Osteoblast (primary cell): ENCODE measurements at regions not wholly inside any gene's neighbourhood (a gene's known extent, or its start where the extent isn't known, plus 50 kb on each side); places are given as distances from the start of the nearest gene placed in this dataset.

Experiments
- DNase-seq: peaks from one replicate; pipeline ENCODE4 v3.0.0; 2011; ENCODE audit warnings: low spot score, mixed read lengths; ENCODE audit not compliant: insufficient read length; ENCODE audit errors: missing footprints
- H2AFZ ChIP-seq: 2 replicates; pipeline ENCODE4 v1.6.0; 2011; ENCODE audit warnings: mild to moderate bottlenecking, low read length
- H3K27ac ChIP-seq: 2 replicates; pipeline ENCODE4 v1.5.1; 2011; ENCODE audit warnings: mild to moderate bottlenecking, low read depth, low read length, moderate library complexity
- H3K27me3 ChIP-seq: 2 replicates; pipeline ENCODE4 v1.6.0; 2012; ENCODE audit warnings: mild to moderate bottlenecking, control low read depth, inconsistent platforms, low read length, moderate library complexity; ENCODE audit not compliant: insufficient read depth
- H3K36me3 ChIP-seq: 2 replicates; pipeline ENCODE4 v1.5.1; 2011; ENCODE audit warnings: mild to moderate bottlenecking, low read length, control low read depth, moderate library complexity; ENCODE audit not compliant: insufficient read depth
- H3K4me1 ChIP-seq: 2 replicates; pipeline ENCODE4 v1.5.1; 2011; ENCODE audit warnings: mild to moderate bottlenecking, low read length, control low read depth, moderate library complexity; ENCODE audit not compliant: insufficient read depth
- H3K4me2 ChIP-seq: 2 replicates; pipeline ENCODE4 v1.6.0; 2011; ENCODE audit warnings: mild to moderate bottlenecking, low read length; ENCODE audit not compliant: insufficient read depth
- H3K4me3 ChIP-seq: fragments of 200-600 bp; sonication (generic); 3 replicates; pipeline ENCODE4 v1.5.1; 2012; ENCODE audit warnings: mild to moderate bottlenecking, low read length, inconsistent platforms; ENCODE audit not compliant: insufficient read depth
- H3K79me2 ChIP-seq: 2 replicates; pipeline ENCODE4 v1.6.0; 2012; ENCODE audit warnings: mild to moderate bottlenecking, low read length, control low read depth, inconsistent platforms; ENCODE audit not compliant: insufficient read depth
- H3K9me3 ChIP-seq: 2 replicates; pipeline ENCODE4 v1.5.1; 2011; ENCODE audit warnings: low read depth, low read length, control low read depth
- H4K20me1 ChIP-seq: 2 replicates; pipeline ENCODE4 v1.6.0; 2012; ENCODE audit warnings: mild to moderate bottlenecking, low read length, control low read depth; ENCODE audit not compliant: insufficient read depth
- TF ChIP-seq, protein P1 (sequence below): IDR thresholded peaks from 2 replicates; pipeline ENCODE4 v1.5.1; 2011; ENCODE audit warnings: mild to moderate bottlenecking, low read depth, low read length, moderate library complexity; ENCODE audit errors: extremely low read depth

- Histone ChIP-seq H3K9me3 (no peaks in the 10 kb centered on the region), H3K4me3 (no peak overlapping the region), H4K20me1 (no peaks in the 10 kb centered on the region), H2AFZ (no peak overlapping the region), H3K4me1 (peaks cover 5% of the 10 kb centered on the region), H3K79me2 (no peaks in the 10 kb centered on the region), H3K36me3 (no peaks in the 10 kb centered on the region), H3K4me2 (no peak overlapping the region), H3K27ac (no peak overlapping the region), H3K27me3 (no peaks in the 10 kb centered on the region)
- DNase-seq: no peak
- TF ChIP-seq, protein P1, sequence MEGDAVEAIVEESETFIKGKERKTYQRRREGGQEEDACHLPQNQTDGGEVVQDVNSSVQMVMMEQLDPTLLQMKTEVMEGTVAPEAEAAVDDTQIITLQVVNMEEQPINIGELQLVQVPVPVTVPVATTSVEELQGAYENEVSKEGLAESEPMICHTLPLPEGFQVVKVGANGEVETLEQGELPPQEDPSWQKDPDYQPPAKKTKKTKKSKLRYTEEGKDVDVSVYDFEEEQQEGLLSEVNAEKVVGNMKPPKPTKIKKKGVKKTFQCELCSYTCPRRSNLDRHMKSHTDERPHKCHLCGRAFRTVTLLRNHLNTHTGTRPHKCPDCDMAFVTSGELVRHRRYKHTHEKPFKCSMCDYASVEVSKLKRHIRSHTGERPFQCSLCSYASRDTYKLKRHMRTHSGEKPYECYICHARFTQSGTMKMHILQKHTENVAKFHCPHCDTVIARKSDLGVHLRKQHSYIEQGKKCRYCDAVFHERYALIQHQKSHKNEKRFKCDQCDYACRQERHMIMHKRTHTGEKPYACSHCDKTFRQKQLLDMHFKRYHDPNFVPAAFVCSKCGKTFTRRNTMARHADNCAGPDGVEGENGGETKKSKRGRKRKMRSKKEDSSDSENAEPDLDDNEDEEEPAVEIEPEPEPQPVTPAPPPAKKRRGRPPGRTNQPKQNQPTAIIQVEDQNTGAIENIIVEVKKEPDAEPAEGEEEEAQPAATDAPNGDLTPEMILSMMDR: no peak
Observed at GRCh38 chr5:68445257-68446069, 229.9 kb downstream of the PIK3R1 start.

DNA sequence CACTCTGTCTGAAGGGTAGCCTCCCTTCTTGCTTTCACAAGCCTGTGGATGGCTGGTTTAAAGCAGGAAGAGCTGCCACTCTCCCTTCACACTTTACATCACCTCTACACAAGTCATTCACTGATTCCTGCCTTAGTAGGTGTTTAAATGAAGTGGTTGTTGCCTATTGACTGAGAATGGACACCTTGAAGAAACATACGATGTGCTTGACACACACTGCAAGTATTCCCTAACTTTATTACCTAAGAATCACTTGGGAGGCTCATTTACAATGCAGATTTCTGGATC is 230.5 kb downstream of the PIK3R1 start:
- Histone ChIP-seq H3K4me1 (peaks cover 7% of the 10 kb centered on the region), H3K79me2 (no peaks in the 10 kb centered on the region), H4K20me1 (no peaks in the 10 kb centered on the region), H3K4me3 (no peak overlapping the region), H3K27me3 (no peaks in the 10 kb centered on the region), H2AFZ (no peak overlapping the region), H3K27ac (no peak overlapping the region), H3K4me2 (no peak overlapping the region), H3K9me3 (no peaks in the 10 kb centered on the region), H3K36me3 (no peaks in the 10 kb centered on the region)
- DNase-seq: no peak
- TF ChIP-seq, protein P1: no peak

GRCh38 chr5:68446487-68446894 is 230.9 kb downstream of the PIK3R1 start:
- no peaks in the 10 kb centered on the region for H4K20me1 ChIP-seq
- H3K4me2 ChIP-seq: no peak overlapping the region
- TF ChIP-seq, protein P1: no peak
- no peaks in the 10 kb centered on the region for H3K9me3 ChIP-seq
- no peak for DNase-seq
- H2AFZ ChIP-seq: no peak overlapping the region
- peaks cover 7% of the 10 kb centered on the region for H3K4me1 ChIP-seq
- no peak overlapping the region for H3K4me3 ChIP-seq
- H3K79me2 ChIP-seq: no peaks in the 10 kb centered on the region
- H3K36me3 ChIP-seq: no peaks in the 10 kb centered on the region
- no peak overlapping the region for H3K27ac ChIP-seq
- H3K27me3 ChIP-seq: no peaks in the 10 kb centered on the region

DNA sequence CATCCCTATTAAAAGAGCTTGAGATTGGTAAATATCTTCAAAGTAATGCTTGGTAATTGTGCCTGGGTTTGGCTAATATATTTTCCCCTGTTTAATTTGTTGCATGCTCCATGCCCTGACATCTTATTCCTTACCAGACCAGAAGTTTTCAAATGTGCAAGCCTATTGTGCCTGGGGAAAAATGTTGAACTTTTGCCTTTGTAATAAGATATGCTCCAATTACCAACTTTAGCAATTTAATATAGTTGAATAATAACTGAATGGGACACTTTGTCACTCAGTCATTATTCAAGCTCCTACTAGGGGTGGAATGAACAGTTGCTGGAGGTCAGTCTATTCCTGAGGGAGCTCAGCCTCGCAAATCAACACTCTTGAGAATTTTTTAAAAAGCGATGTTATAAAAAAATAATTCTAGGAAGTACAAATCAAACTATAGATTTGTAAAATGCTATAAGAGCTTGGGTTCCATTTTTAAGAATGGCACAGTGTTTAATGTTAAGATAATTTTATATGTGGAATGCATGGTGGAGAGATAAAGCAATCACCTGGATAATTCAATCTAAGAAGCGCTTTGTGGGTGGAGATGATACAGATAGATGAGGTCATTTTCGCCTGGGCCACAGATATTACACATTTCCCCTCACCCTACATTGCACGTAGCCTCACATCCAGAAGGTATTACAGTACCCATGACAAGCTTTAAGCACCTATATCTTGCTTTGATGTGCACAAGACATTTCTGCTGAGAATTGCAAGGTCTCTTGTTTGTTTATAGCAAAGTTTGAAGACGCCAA is 231.8 kb downstream of the PIK3R1 start:
- no peak overlapping the region for H3K4me3 ChIP-seq
- H3K27me3 ChIP-seq: no peaks in the 10 kb centered on the region
- H3K79me2 ChIP-seq: no peaks in the 10 kb centered on the region
- H3K9me3 ChIP-seq: no peaks in the 10 kb centered on the region
- peaks cover 7% of the 10 kb centered on the region for H3K4me1 ChIP-seq
- no peaks in the 10 kb centered on the region for H4K20me1 ChIP-seq
- DNase-seq: no peak
- H3K27ac ChIP-seq: no peak overlapping the region
- no peak overlapping the region for H2AFZ ChIP-seq
- no peak overlapping the region for H3K4me2 ChIP-seq
- TF ChIP-seq, protein P1: no peak
- no peaks in the 10 kb centered on the region for H3K36me3 ChIP-seq
